ENCODE measurements at regions not wholly inside any gene's neighbourhood (a gene's known extent, or its start where the extent isn't known, plus 50 kb on each side); places are given as distances from the start of the nearest gene placed in this dataset.

DNA sequence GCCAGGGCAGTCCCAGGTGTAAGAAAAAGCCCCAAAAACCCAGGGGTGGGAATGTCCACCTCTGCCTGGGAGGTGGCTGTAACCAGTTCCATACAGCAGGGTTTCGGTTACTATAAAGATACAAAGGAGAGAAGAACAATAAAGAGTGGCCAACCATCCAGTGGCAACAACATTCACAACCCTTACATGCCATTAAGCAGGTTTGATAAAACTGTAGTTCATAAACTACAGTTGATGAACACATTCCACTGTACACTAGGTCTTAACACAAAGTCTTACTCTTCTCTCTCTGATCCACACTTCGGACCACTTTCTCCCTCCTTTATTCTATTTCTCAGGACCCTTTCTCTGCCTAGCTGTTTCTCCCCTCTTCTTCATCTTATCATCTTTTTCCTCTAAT is 152.0 kb downstream of the TLE3 start:
- no peak for TF ChIP-seq POLR2AphosphoS5 (IDR thresholded peaks at IDR 0.05; ENCODE audit: low read depth, low read length)
- TF ChIP-seq, protein P1, sequence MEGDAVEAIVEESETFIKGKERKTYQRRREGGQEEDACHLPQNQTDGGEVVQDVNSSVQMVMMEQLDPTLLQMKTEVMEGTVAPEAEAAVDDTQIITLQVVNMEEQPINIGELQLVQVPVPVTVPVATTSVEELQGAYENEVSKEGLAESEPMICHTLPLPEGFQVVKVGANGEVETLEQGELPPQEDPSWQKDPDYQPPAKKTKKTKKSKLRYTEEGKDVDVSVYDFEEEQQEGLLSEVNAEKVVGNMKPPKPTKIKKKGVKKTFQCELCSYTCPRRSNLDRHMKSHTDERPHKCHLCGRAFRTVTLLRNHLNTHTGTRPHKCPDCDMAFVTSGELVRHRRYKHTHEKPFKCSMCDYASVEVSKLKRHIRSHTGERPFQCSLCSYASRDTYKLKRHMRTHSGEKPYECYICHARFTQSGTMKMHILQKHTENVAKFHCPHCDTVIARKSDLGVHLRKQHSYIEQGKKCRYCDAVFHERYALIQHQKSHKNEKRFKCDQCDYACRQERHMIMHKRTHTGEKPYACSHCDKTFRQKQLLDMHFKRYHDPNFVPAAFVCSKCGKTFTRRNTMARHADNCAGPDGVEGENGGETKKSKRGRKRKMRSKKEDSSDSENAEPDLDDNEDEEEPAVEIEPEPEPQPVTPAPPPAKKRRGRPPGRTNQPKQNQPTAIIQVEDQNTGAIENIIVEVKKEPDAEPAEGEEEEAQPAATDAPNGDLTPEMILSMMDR (IDR thresholded peaks at IDR 0.05): no peak
- TF ChIP-seq SIN3A (IDR thresholded peaks at IDR 0.05; ENCODE audit: borderline replicate concordance, insufficient read depth, low read depth, low read length): no peak
- TF ChIP-seq REST (IDR thresholded peaks at IDR 0.05; ENCODE audit: insufficient read depth in 1 of 2, low read depth in 2 of 2, low read length in 1 of 2): no peak
- no peak for TF ChIP-seq TCF7L2 (IDR thresholded peaks at IDR 0.05; ENCODE audit: low read depth, low read length)
